ES-I3 (cell line): ENCODE measurements at regions not wholly inside any gene's neighbourhood (a gene's known extent, or its start where the extent isn't known, plus 50 kb on each side); places are given as distances from the start of the nearest gene placed in this dataset.

Source experiments
- H3K36me3 ChIP-seq: 2 replicates; pipeline ENCODE4 v1.6.1; 2013; ENCODE audit warnings: mild to moderate bottlenecking, low read length, control low read depth, moderate library complexity; ENCODE audit not compliant: insufficient read depth
- H3K4me1 ChIP-seq: 2 replicates; pipeline ENCODE4 v1.6.1; 2013; ENCODE audit warnings: mild to moderate bottlenecking, control low read depth, low read length; ENCODE audit not compliant: insufficient read depth
- H3K9ac ChIP-seq: 2 replicates; pipeline ENCODE4 v1.6.1; 2013; ENCODE audit warnings: low read depth, mild to moderate bottlenecking, low read length, moderate library complexity
- H3K9me3 ChIP-seq: 2 replicates; pipeline ENCODE4 v1.6.1; 2013; ENCODE audit warnings: mild to moderate bottlenecking, low read length, moderate library complexity; ENCODE audit not compliant: control insufficient read depth, insufficient read depth

- no peaks in the 10 kb centered on the region for H3K9me3 ChIP-seq
- H3K36me3 ChIP-seq: no peaks in the 10 kb centered on the region
- no peaks in the 10 kb centered on the region for H3K4me1 ChIP-seq
- H3K9ac ChIP-seq: no peak overlapping the region
Measured at GRCh38 chr2:21310493-21310892, 186.7 kb downstream of the TDRD15 start.

GRCh38 chr2:21314322-21314835, 190.6 kb downstream of the TDRD15 start:
- H3K9me3 ChIP-seq: no peaks in the 10 kb centered on the region
- no peak overlapping the region for H3K9ac ChIP-seq
- no peaks in the 10 kb centered on the region for H3K4me1 ChIP-seq
- no peaks in the 10 kb centered on the region for H3K36me3 ChIP-seq

- Histone ChIP-seq H3K9me3 (no peaks in the 10 kb centered on the region), H3K4me1 (no peaks in the 10 kb centered on the region), H3K36me3 (no peaks in the 10 kb centered on the region), H3K9ac (no peak overlapping the region)
Measured at GRCh38 chr2:21317131-21317530, 193.4 kb downstream of the TDRD15 start.

- Histone ChIP-seq H3K9ac (no peak overlapping the region), H3K9me3 (no peaks in the 10 kb centered on the region), H3K4me1 (no peaks in the 10 kb centered on the region), H3K36me3 (no peaks in the 10 kb centered on the region)
Measured at GRCh38 chr2:21318263-21318662, 194.5 kb downstream of the TDRD15 start.

GRCh38 chr2:21326152-21326551, 202.4 kb downstream of the TDRD15 start:
- H3K9me3 ChIP-seq: no peaks in the 10 kb centered on the region
- H3K4me1 ChIP-seq: no peaks in the 10 kb centered on the region
- H3K36me3 ChIP-seq: no peaks in the 10 kb centered on the region
- no peak overlapping the region for H3K9ac ChIP-seq

- Histone ChIP-seq H3K36me3 (no peaks in the 10 kb centered on the region), H3K4me1 (no peaks in the 10 kb centered on the region), H3K9me3 (no peaks in the 10 kb centered on the region), H3K9ac (no peak overlapping the region)
Measured at GRCh38 chr2:21328177-21328576, 204.4 kb downstream of the TDRD15 start.

- H3K36me3 ChIP-seq: no peaks in the 10 kb centered on the region
- H3K9ac ChIP-seq: no peak overlapping the region
Measured at GRCh38 chr2:21330786-21331391, 207.1 kb downstream of the TDRD15 start.

GRCh38 chr2:21331625-21332370, 208.0 kb downstream of the TDRD15 start:
- no peaks in the 10 kb centered on the region for H3K4me1 ChIP-seq
- no peak overlapping the region for H3K9ac ChIP-seq
- no peaks in the 10 kb centered on the region for H3K36me3 ChIP-seq
- H3K9me3 ChIP-seq: peaks cover 4% of the 10 kb centered on the region; the same call in 1 of the 2 replicates

More at GRCh38 chr2:21330786-21331391, 207.1 kb downstream of the TDRD15 start:
- H3K4me1 ChIP-seq: no peaks in the 10 kb centered on the region
- peaks cover 4% of the 10 kb centered on the region; the same call in 1 of the 2 replicates for H3K9me3 ChIP-seq

GRCh38 chr2:21332993-21333625, 209.3 kb downstream of the TDRD15 start:
- Histone ChIP-seq H3K4me1 (no peaks in the 10 kb centered on the region), H3K36me3 (no peaks in the 10 kb centered on the region), H3K9me3 (peaks cover 4% of the 10 kb centered on the region; the same call in 1 of the 2 replicates), H3K9ac (no peak overlapping the region)

GRCh38 chr2:21333684-21334083, 209.9 kb downstream of the TDRD15 start:
- Histone ChIP-seq H3K9me3 (peaks cover 4% of the 10 kb centered on the region; the same call in 1 of the 2 replicates), H3K4me1 (no peaks in the 10 kb centered on the region), H3K9ac (no peak overlapping the region), H3K36me3 (no peaks in the 10 kb centered on the region)

- Histone ChIP-seq H3K9ac (no peak overlapping the region), H3K36me3 (no peaks in the 10 kb centered on the region), H3K4me1 (no peaks in the 10 kb centered on the region), H3K9me3 (no peaks in the 10 kb centered on the region)
Measured at GRCh38 chr2:21346984-21347383, 223.2 kb downstream of the TDRD15 start.

GRCh38 chr2:21353879-21354679, 230.3 kb downstream of the TDRD15 start:
- Histone ChIP-seq H3K4me1 (no peaks in the 10 kb centered on the region), H3K9ac (no peak overlapping the region), H3K36me3 (no peaks in the 10 kb centered on the region), H3K9me3 (no peaks in the 10 kb centered on the region; the same call in 1 of the 2 replicates)

- Histone ChIP-seq H3K36me3 (no peaks in the 10 kb centered on the region), H3K9ac (no peak overlapping the region), H3K4me1 (no peaks in the 10 kb centered on the region), H3K9me3 (no peaks in the 10 kb centered on the region; the same call in 1 of the 2 replicates)
Measured at GRCh38 chr2:21356086-21356856, 232.5 kb downstream of the TDRD15 start.
